Activated B cell treated with CpG ODN at 0.5 μM for 24 hours (primary cell): ENCODE measurements at regions not wholly inside any gene's neighbourhood (a gene's known extent, or its start where the extent isn't known, plus 50 kb on each side); places are given as distances from the start of the nearest gene placed in this dataset.

ENCODE experiments used
- ATAC-seq: fragments of 200-7000 bp; cut with Tn5 transposase; one replicate; pipeline ENCODE4 v1.10.0; 2021; ENCODE audit warnings: low read depth, mild to moderate bottlenecking, moderate library complexity
- CTCF ChIA-PET: fragments of 350-600 bp; sonication (Branson Sonifier 250); formaldehyde crosslinking; loops from one replicate; lab custom pipeline; 2021; ENCODE audit warnings: antibody characterized with exemption; lab: Charles Lee
- POLR2A ChIA-PET: fragments of 350-600 bp; sonication (Branson Sonifier 250); formaldehyde crosslinking; loops from one replicate; lab custom pipeline; 2021; ENCODE audit warnings: antibody characterized with exemption; lab: Charles Lee
- DNase-seq: peaks from one replicate; pipeline ENCODE4 v3.0.0; 2022
- H3K27ac Mint-ChIP-seq: one replicate; pipeline ENCODE4 v1.8.0; 2020; ENCODE audit warnings: mixed read lengths
- H3K27me3 Mint-ChIP-seq: one replicate; pipeline ENCODE4 v1.8.0; 2021; ENCODE audit warnings: mixed read lengths
- H3K36me3 Mint-ChIP-seq: one replicate; pipeline ENCODE4 v1.8.0; 2021; ENCODE audit warnings: low read depth, mixed read lengths
- H3K4me1 Mint-ChIP-seq: one replicate; pipeline ENCODE4 v1.8.0; 2021; ENCODE audit warnings: mixed read lengths
- H3K4me3 Mint-ChIP-seq: one replicate; pipeline ENCODE4 v1.8.0; 2020; ENCODE audit warnings: mild to moderate bottlenecking, mixed read lengths
- H3K9me3 Mint-ChIP-seq: one replicate; pipeline ENCODE4 v1.8.0; 2020; ENCODE audit warnings: mixed read lengths
- intact Hi-C: fragments of 100-400 bp; cut with micrococcal nuclease; formaldehyde crosslinking; loops from one replicate; pipeline ENCODE4 v1.15.1; 2024
- TF ChIP-seq, protein P1 (sequence below): fragments of 200-600 bp; IDR thresholded peaks from one replicate; pipeline ENCODE4 v1.8.0; 2022; ENCODE audit warnings: antibody characterized with exemption, mild to moderate bottlenecking

DNA sequence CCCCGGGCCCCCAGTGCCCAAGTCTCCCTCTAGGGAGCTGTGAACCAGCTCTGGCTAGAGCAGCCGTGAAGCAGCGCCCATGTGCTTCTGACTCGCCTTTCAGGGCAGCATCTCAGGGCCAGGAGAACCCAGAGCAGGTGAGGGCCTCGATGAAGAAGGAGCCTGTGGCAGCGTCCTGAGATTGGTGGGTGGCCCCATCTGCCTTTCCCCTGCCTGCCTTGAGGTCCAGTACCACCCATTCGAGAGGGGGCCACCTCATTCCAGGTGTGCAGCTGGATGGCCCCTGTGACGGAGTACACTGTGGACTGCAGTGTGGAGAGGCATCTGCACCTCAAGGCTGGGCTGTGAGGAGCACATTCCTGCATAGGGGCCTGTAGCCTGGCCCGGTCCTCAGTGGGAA is 167.3 kb upstream of the ZNF267 start:
- TF ChIP-seq, protein P1, sequence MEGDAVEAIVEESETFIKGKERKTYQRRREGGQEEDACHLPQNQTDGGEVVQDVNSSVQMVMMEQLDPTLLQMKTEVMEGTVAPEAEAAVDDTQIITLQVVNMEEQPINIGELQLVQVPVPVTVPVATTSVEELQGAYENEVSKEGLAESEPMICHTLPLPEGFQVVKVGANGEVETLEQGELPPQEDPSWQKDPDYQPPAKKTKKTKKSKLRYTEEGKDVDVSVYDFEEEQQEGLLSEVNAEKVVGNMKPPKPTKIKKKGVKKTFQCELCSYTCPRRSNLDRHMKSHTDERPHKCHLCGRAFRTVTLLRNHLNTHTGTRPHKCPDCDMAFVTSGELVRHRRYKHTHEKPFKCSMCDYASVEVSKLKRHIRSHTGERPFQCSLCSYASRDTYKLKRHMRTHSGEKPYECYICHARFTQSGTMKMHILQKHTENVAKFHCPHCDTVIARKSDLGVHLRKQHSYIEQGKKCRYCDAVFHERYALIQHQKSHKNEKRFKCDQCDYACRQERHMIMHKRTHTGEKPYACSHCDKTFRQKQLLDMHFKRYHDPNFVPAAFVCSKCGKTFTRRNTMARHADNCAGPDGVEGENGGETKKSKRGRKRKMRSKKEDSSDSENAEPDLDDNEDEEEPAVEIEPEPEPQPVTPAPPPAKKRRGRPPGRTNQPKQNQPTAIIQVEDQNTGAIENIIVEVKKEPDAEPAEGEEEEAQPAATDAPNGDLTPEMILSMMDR = no peak
- ChIA-PET CTCF (no interaction called here), POLR2A (no interaction called here)
- Mint-ChIP-seq H3K4me1 (peaks cover 14% of the 10 kb centered on the region), H3K9me3 (no peaks in the 10 kb centered on the region), H3K27me3 (no peaks in the 10 kb centered on the region), H3K27ac (no peak overlapping the region), H3K36me3 (peaks cover 76% of the 10 kb centered on the region), H3K4me3 (no peak overlapping the region)
- no peak for ATAC-seq
- DNase-seq = no peak
- intact Hi-C loops = no loop called here

DNA sequence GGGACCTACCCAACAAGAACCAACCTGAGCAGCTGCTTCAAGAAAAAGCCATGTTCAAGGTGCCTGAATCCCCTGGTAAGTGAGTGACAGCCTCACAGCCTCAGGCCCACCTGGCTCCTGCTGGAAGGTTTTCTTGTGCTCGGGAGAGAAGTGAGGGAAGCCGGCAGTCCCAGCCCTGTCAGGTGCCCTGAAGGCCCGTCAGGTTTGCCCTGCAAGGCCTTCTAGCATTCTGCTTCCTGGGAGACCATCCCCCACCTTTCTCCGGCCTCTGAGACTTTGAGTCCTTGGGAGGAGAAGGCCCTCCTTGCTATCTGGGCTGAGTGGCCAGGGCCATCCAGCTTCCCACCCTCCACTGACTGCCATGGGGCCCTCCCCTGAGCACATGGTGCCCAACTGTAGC is 166.7 kb upstream of the ZNF267 start:
- intact Hi-C loops = no loop called here
- H3K9me3 Mint-ChIP-seq = no peaks in the 10 kb centered on the region
- DNase-seq (no peak), ATAC-seq (no peak)
- ChIA-PET CTCF (no interaction called here), POLR2A (no interaction called here)
- no peaks in the 10 kb centered on the region for H3K27me3 Mint-ChIP-seq
- TF ChIP-seq, protein P1 = no peak
- peaks cover 8% of the 10 kb centered on the region for H3K4me1 Mint-ChIP-seq
- H3K36me3 Mint-ChIP-seq = peaks cover 73% of the 10 kb centered on the region
- H3K4me3 Mint-ChIP-seq = no peak overlapping the region
- no peak overlapping the region for H3K27ac Mint-ChIP-seq

DNA sequence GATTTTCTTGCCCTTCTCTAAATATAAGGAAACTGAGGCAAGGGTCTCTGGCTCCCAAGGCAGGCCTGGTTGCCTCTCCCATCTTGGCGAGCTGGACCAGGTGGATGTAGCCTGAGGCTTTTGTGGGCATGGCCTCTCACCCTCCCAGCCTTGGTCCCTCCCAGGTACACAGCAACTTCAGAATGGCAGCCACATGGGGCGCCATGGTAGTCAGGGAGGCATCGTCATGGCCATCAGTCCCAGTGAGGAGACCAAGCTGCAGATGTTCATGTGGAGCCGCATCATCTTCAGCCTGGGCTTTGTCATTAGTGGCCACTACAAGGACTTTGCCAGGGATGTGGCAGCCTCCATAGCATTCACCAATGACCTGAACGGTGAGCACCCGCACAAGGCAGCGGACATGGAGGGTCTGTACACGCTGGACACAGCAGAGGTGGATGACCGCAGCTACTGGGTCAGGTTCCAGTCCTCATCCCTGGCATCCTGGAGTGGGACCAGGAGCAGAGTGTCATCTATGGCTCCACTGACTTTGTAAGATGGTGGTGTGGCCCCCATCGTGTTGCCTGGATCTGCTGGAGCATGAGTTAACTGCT is 165.8 kb upstream of the ZNF267 start:
- no peaks in the 10 kb centered on the region for H3K9me3 Mint-ChIP-seq
- H3K27me3 Mint-ChIP-seq = no peaks in the 10 kb centered on the region
- no peak overlapping the region for H3K27ac Mint-ChIP-seq
- ChIA-PET CTCF (no interaction called here), POLR2A (no interaction called here)
- H3K4me1 Mint-ChIP-seq = peaks cover 5% of the 10 kb centered on the region
- intact Hi-C loops = no loop called here
- DNase-seq (no peak), ATAC-seq (no peak)
- TF ChIP-seq, protein P1 = no peak
- peaks cover 67% of the 10 kb centered on the region for H3K36me3 Mint-ChIP-seq
- no peak overlapping the region for H3K4me3 Mint-ChIP-seq

DNA sequence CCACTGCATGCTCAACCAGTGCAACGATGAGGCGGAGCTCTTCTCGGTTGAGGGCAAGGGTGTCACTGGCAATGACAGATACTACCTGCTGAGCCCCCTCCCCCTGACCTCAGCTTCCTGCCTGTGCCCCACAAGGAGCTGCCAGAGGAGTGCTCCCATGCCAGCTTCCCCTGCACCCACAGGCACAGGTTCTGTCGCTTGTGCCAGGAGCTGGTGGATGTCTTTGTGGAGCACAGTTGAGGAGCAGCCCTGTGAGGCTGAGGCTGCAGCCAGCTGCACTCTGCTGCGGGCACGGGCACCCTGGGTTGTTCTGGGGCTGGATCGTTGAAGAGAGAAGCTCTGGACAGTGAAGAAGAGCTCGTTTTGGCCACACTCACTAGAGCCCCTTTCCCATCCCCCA is 165.3 kb upstream of the ZNF267 start:
- DNase-seq (no peak), ATAC-seq (no peak)
- TF ChIP-seq, protein P1 = no peak
- H3K36me3 Mint-ChIP-seq = peaks cover 67% of the 10 kb centered on the region
- no peaks in the 10 kb centered on the region for H3K27me3 Mint-ChIP-seq
- CTCF ChIA-PET = interaction anchor here (1.2 kb wide), 1 partner anchor 8 kb away, joined by 3 read pairs; no protein-coding TSS in a partner anchor
- no peaks in the 10 kb centered on the region for H3K9me3 Mint-ChIP-seq
- no peak overlapping the region for H3K27ac Mint-ChIP-seq
- peaks cover 8% of the 10 kb centered on the region for H3K4me1 Mint-ChIP-seq
- intact Hi-C loops = no loop called here
- POLR2A ChIA-PET = no interaction called here
- H3K4me3 Mint-ChIP-seq = no peak overlapping the region

DNA sequence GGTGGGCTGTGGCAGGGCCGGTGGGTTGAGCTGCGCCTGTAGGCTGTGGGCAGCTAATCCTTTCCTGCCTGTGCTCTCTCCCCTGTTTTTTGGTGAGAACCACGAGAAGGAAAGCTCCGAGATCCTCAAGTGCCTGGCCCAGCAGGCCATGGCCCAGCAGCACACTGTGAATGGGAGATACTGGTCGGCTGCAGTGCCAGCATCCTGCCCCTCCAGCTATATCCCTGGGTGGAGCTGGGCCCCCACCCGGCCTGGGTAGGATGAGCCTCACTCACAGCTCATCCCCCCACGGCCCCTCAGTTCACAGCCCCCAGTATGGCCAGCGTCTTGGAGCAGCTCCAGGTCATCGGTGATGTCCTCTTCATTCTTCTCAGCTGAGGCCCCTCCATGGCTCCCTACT is 164.4 kb upstream of the ZNF267 start:
- no peak for ATAC-seq
- H3K27me3 Mint-ChIP-seq = no peaks in the 10 kb centered on the region
- POLR2A ChIA-PET = interaction anchor here (0.5 kb wide), 1 partner anchor 250 kb away, joined by 3 read pairs; no protein-coding TSS in a partner anchor
- no peak overlapping the region for H3K4me3 Mint-ChIP-seq
- peaks cover 14% of the 10 kb centered on the region for H3K4me1 Mint-ChIP-seq
- H3K9me3 Mint-ChIP-seq = no peaks in the 10 kb centered on the region
- CTCF ChIA-PET = interaction anchor here (1.2 kb wide), 1 partner anchor 9 kb away, joined by 3 read pairs; no protein-coding TSS in a partner anchor
- TF ChIP-seq, protein P1 = no peak
- no peak overlapping the region for H3K27ac Mint-ChIP-seq
- DNase-seq = no peak
- intact Hi-C loops = no loop called here
- peaks cover 62% of the 10 kb centered on the region for H3K36me3 Mint-ChIP-seq
